ENCODE measurements at regions not wholly inside any gene's neighbourhood (a gene's known extent, or its start where the extent isn't known, plus 50 kb on each side); places are given as distances from the start of the nearest gene placed in this dataset.

DNA sequence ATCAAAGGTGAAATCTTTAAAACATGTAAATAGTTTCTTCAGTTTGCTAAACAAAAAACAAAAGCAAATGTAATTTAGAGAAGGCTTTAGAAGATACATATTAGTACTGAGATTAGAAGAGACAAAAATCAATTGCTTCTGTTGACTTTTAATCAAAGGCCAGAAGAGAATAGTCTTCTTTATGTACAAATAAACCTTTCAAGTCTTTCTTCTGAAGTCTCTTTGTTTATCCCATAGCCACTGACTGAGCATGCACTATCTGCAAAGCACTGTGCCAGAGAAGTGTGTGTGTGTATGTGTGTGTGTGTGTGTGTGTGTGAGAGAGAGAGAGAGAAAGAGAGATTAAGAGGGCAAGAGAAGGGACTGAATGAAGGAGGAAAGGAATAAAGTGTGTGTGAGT, 198.4 kb downstream of the GLUD2 start:
- no TSS peak for BruUV-seq (replicated peaks)
- DNase-seq (ENCODE audit: low read depth, low spot score), result no peak
- intact Hi-C loops (cut with micrococcal nuclease; ENCODE audit: unreplicated experiment) (no loop called here), in situ Hi-C loops (cut with HindIII; ENCODE audit: low pct_unique_long_range_greater_than_20kb, low sequenced_read_pairs) (no loop called here)
- ChIA-PET POLR2A (no interaction called here), CTCF (no interaction called here)
- no peak for ATAC-seq
- Histone ChIP-seq H3K27me3 (ENCODE audit: control insufficient read depth, insufficient read depth, low read length) (no peaks in the 10 kb centered on the region), H3K4me1 (ENCODE audit: control insufficient read depth, insufficient read depth, low read length) (no peaks in the 10 kb centered on the region), H3K4me3 (ENCODE audit: low read depth in 2 of 2, low read length in 2 of 2) (no peak overlapping the region), H3K9me3 (ENCODE audit: control insufficient read depth, insufficient read depth, low read depth, low read length) (no peaks in the 10 kb centered on the region), H3K36me3 (ENCODE audit: control insufficient read depth, insufficient read depth, low read length) (no peaks in the 10 kb centered on the region), H3K27ac (ENCODE audit: low read length) (no peak overlapping the region)
- TF ChIP-seq, protein P1, sequence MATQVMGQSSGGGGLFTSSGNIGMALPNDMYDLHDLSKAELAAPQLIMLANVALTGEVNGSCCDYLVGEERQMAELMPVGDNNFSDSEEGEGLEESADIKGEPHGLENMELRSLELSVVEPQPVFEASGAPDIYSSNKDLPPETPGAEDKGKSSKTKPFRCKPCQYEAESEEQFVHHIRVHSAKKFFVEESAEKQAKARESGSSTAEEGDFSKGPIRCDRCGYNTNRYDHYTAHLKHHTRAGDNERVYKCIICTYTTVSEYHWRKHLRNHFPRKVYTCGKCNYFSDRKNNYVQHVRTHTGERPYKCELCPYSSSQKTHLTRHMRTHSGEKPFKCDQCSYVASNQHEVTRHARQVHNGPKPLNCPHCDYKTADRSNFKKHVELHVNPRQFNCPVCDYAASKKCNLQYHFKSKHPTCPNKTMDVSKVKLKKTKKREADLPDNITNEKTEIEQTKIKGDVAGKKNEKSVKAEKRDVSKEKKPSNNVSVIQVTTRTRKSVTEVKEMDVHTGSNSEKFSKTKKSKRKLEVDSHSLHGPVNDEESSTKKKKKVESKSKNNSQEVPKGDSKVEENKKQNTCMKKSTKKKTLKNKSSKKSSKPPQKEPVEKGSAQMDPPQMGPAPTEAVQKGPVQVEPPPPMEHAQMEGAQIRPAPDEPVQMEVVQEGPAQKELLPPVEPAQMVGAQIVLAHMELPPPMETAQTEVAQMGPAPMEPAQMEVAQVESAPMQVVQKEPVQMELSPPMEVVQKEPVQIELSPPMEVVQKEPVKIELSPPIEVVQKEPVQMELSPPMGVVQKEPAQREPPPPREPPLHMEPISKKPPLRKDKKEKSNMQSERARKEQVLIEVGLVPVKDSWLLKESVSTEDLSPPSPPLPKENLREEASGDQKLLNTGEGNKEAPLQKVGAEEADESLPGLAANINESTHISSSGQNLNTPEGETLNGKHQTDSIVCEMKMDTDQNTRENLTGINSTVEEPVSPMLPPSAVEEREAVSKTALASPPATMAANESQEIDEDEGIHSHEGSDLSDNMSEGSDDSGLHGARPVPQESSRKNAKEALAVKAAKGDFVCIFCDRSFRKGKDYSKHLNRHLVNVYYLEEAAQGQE (IDR thresholded peaks at IDR 0.05; ENCODE audit: insufficient read depth in 1 of 2, low read depth in 2 of 2, low read length in 1 of 2), result no peak
- TF ChIP-seq TCF7L2 (IDR thresholded peaks at IDR 0.05; ENCODE audit: low read depth, low read length), result no peak
- TF ChIP-seq CTCF (IDR thresholded peaks at IDR 0.05), result no peak
- TF ChIP-seq SIN3A (IDR thresholded peaks at IDR 0.05; ENCODE audit: borderline replicate concordance, insufficient read depth, low read depth, low read length), result no peak
- TF ChIP-seq POLR2AphosphoS5 (IDR thresholded peaks at IDR 0.05; ENCODE audit: low read depth, low read length), result no peak

- ChIA-PET CTCF (no interaction called here), POLR2A (no interaction called here)
- DNase-seq (ENCODE audit: low read depth, low spot score) (no peak), ATAC-seq (no peak)
- in situ Hi-C loops (cut with HindIII; ENCODE audit: low pct_unique_long_range_greater_than_20kb, low sequenced_read_pairs), result no loop called here
- H3K27ac ChIP-seq (ENCODE audit: low read length), result no peak overlapping the region
- no peaks in the 10 kb centered on the region for H3K36me3 ChIP-seq (ENCODE audit: control insufficient read depth, insufficient read depth, low read length)
- no peaks in the 10 kb centered on the region for H3K27me3 ChIP-seq (ENCODE audit: control insufficient read depth, insufficient read depth, low read length)
- 0 out of 2 replicates have a peak, but pooled peaks have one; percentile 14 for TF ChIP-seq CTCF (IDR thresholded peaks at IDR 0.05)
- TF ChIP-seq POLR2AphosphoS5 (IDR thresholded peaks at IDR 0.05; ENCODE audit: low read depth, low read length), result no peak
- BruUV-seq (replicated peaks), result no TSS peak
- H3K4me3 ChIP-seq (ENCODE audit: low read depth in 2 of 2, low read length in 2 of 2), result no peak overlapping the region
- H3K4me1 ChIP-seq (ENCODE audit: control insufficient read depth, insufficient read depth, low read length), result no peaks in the 10 kb centered on the region
- H3K9me3 ChIP-seq (ENCODE audit: control insufficient read depth, insufficient read depth, low read depth, low read length), result no peaks in the 10 kb centered on the region
- intact Hi-C loops (cut with micrococcal nuclease; ENCODE audit: unreplicated experiment), result no loop called here
Observed at GRCh38 chrX:121254336-121254735, 206.9 kb downstream of the GLUD2 start.

- no peak for DNase-seq (ENCODE audit: low read depth, low spot score)
- ChIA-PET POLR2A (no interaction called here), CTCF (no interaction called here)
- Histone ChIP-seq H3K4me3 (ENCODE audit: low read depth in 2 of 2, low read length in 2 of 2) (no peak overlapping the region), H3K27me3 (ENCODE audit: control insufficient read depth, insufficient read depth, low read length) (no peaks in the 10 kb centered on the region), H3K9me3 (ENCODE audit: control insufficient read depth, insufficient read depth, low read depth, low read length) (no peaks in the 10 kb centered on the region), H3K27ac (ENCODE audit: low read length) (no peak overlapping the region), H3K4me1 (ENCODE audit: control insufficient read depth, insufficient read depth, low read length) (no peaks in the 10 kb centered on the region), H3K36me3 (ENCODE audit: control insufficient read depth, insufficient read depth, low read length) (no peaks in the 10 kb centered on the region)
- no TSS peak for BruUV-seq (replicated peaks)
- TF ChIP-seq SIN3A (IDR thresholded peaks at IDR 0.05; ENCODE audit: borderline replicate concordance, insufficient read depth, low read depth, low read length) (no peak), TCF7L2 (IDR thresholded peaks at IDR 0.05; ENCODE audit: low read depth, low read length) (no peak), POLR2AphosphoS5 (IDR thresholded peaks at IDR 0.05; ENCODE audit: low read depth, low read length) (no peak), CTCF (IDR thresholded peaks at IDR 0.05) (no peak)
- TF ChIP-seq, protein P1 (IDR thresholded peaks at IDR 0.05; ENCODE audit: insufficient read depth in 1 of 2, low read depth in 2 of 2, low read length in 1 of 2), result no peak
- intact Hi-C loops (cut with micrococcal nuclease; ENCODE audit: unreplicated experiment), result no loop called here
- no peak for ATAC-seq
- in situ Hi-C loops (cut with HindIII; ENCODE audit: low pct_unique_long_range_greater_than_20kb, low sequenced_read_pairs), result no loop called here
Observed at GRCh38 chrX:121256647-121257046, 209.2 kb downstream of the GLUD2 start.

Measured in Panc1 (cell line).